GM23338 (cell line): ENCODE measurements at regions not wholly inside any gene's neighbourhood (a gene's known extent, or its start where the extent isn't known, plus 50 kb on each side); places are given as distances from the start of the nearest gene placed in this dataset.

Experiments used
- ATAC-seq: fragments of 200-7000 bp; cut with Tn5 transposase; 3 replicates; pipeline ENCODE4 v1.9.1; 2020
- DNase-seq: peaks from one replicate; pipeline ENCODE4 v3.0.0-alpha.2; 2015; ENCODE audit warnings: low spot score
- H2AFZ ChIP-seq: fragments of 200-600 bp; sonication (generic); 2 replicates; pipeline ENCODE4 v1.8.0; 2016; ENCODE audit warnings: antibody characterized with exemption, mild to moderate bottlenecking, moderate library complexity
- H3F3A ChIP-seq: fragments of 200-600 bp; sonication (generic); replicated peaks from 2 replicates; pipeline ENCODE4 v1.8.0; 2017; ENCODE audit warnings: antibody characterized with exemption, mixed run types, low read depth
- H3K27ac ChIP-seq: fragments of 200-600 bp; sonication (generic); 2 replicates; pipeline ENCODE4 v1.6.1; 2016; ENCODE audit warnings: low read depth
- H3K27me3 ChIP-seq: fragments of 200-600 bp; sonication (generic); 2 replicates; pipeline ENCODE4 v1.8.0; 2016; ENCODE audit warnings: mild to moderate bottlenecking, mixed run types, moderate library complexity; ENCODE audit not compliant: insufficient read depth
- H3K36me3 ChIP-seq: fragments of 200-600 bp; sonication (generic); 2 replicates; pipeline ENCODE4 v1.8.0; 2016; ENCODE audit warnings: mild to moderate bottlenecking; ENCODE audit not compliant: insufficient read depth
- H3K4me1 ChIP-seq: fragments of 200-600 bp; sonication (generic); 2 replicates; pipeline ENCODE4 v1.8.0; 2016; ENCODE audit warnings: mild to moderate bottlenecking, moderate library complexity; ENCODE audit not compliant: insufficient read depth
- H3K4me2 ChIP-seq: fragments of 200-600 bp; sonication (generic); 2 replicates; pipeline ENCODE4 v1.7.1; 2017; ENCODE audit warnings: mixed run types
- H3K4me3 ChIP-seq: fragments of 200-600 bp; sonication (generic); 2 replicates; pipeline ENCODE4 v1.6.1; 2016; ENCODE audit warnings: mixed run types
- H3K79me2 ChIP-seq: fragments of 200-600 bp; sonication (generic); replicated peaks from 2 replicates; pipeline ENCODE4 v1.8.0; 2017; ENCODE audit warnings: mild to moderate bottlenecking; ENCODE audit not compliant: insufficient read depth
- H3K9me2 ChIP-seq: fragments of 200-600 bp; sonication (generic); 2 replicates; pipeline ENCODE4 v1.8.0; 2017; ENCODE audit not compliant: insufficient read depth
- H4K20me1 ChIP-seq: fragments of 200-600 bp; sonication (generic); replicated peaks from 2 replicates; pipeline ENCODE4 v1.8.0; 2017; ENCODE audit warnings: mild to moderate bottlenecking; ENCODE audit not compliant: insufficient read depth
- H3K27ac Mint-ChIP-seq: 2 replicates; pipeline ENCODE4 v1.8.0; 2020; ENCODE audit warnings: inconsistent platforms, mild to moderate bottlenecking, moderate library complexity, mixed read lengths
- H3K27me3 Mint-ChIP-seq: 3 replicates; pipeline ENCODE4 v1.8.0; 2022; ENCODE audit warnings: low read depth, mild to moderate bottlenecking, moderate library complexity, mixed read lengths, inconsistent platforms; ENCODE audit not compliant: insufficient read depth, poor library complexity
- H3K36me3 Mint-ChIP-seq: 3 replicates; pipeline ENCODE4 v1.8.0; 2021; ENCODE audit warnings: low read depth, mild to moderate bottlenecking, inconsistent platforms, moderate library complexity, mixed read lengths
- H3K4me1 Mint-ChIP-seq: 3 replicates; pipeline ENCODE4 v1.8.0; 2020; ENCODE audit warnings: mild to moderate bottlenecking, inconsistent platforms, mixed read lengths
- H3K4me3 Mint-ChIP-seq: 3 replicates; pipeline ENCODE4 v1.8.0; 2021; ENCODE audit warnings: moderate library complexity, mild to moderate bottlenecking, inconsistent platforms, mixed read lengths
- H3K9me3 Mint-ChIP-seq: 3 replicates; pipeline ENCODE4 v1.8.0; 2020; ENCODE audit warnings: moderate library complexity, mild to moderate bottlenecking, inconsistent platforms, mixed read lengths
- ETS1 ChIP-seq: IDR thresholded peaks from 2 replicates; pipeline ENCODE4 v1.6.1; 2016; ENCODE audit warnings: antibody characterized with exemption
- EZH2 ChIP-seq: fragments of 200-600 bp; sonication (generic); IDR thresholded peaks from one replicate; pipeline ENCODE4 v1.8.0; 2017; ENCODE audit warnings: antibody characterized with exemption, mild to moderate bottlenecking, low read depth; ENCODE audit not compliant: unreplicated experiment
- JUNB ChIP-seq: IDR thresholded peaks from one replicate; pipeline ENCODE4 v1.6.1; 2016; ENCODE audit warnings: antibody characterized with exemption; ENCODE audit not compliant: unreplicated experiment
- NANOG ChIP-seq: IDR thresholded peaks from 2 replicates; pipeline ENCODE4 v1.6.1; 2016; ENCODE audit warnings: antibody characterized with exemption, borderline replicate concordance
- POLR2AphosphoS5 ChIP-seq: IDR thresholded peaks from 2 replicates; pipeline ENCODE4 v1.6.1; 2016; ENCODE audit warnings: antibody characterized with exemption, low read depth
- REST ChIP-seq: IDR thresholded peaks from one replicate; pipeline ENCODE4 v1.6.1; 2018; ENCODE audit warnings: antibody characterized with exemption; ENCODE audit not compliant: unreplicated experiment
- STAT1 ChIP-seq: IDR thresholded peaks from one replicate; pipeline ENCODE4 v1.6.1; 2016; ENCODE audit warnings: antibody characterized with exemption; ENCODE audit not compliant: unreplicated experiment
- ZNF114 ChIP-seq: fragments of 250-450 bp; sonication (Bioruptor Pico); IDR thresholded peaks from 2 replicates; pipeline ENCODE4 v1.5.0; 2020; ENCODE audit warnings: mild to moderate bottlenecking, moderate library complexity
- ZNF331 ChIP-seq: fragments of 250-450 bp; sonication (Bioruptor Pico); IDR thresholded peaks from 2 replicates; pipeline ENCODE4 v1.5.0; 2020; ENCODE audit warnings: low read depth, mild to moderate bottlenecking, moderate library complexity
- ZNF462 ChIP-seq: fragments of 250-450 bp; sonication (Bioruptor Pico); IDR thresholded peaks from 2 replicates; pipeline ENCODE4 v1.5.0; 2020; ENCODE audit warnings: mild to moderate bottlenecking, moderate library complexity

- H3K9me2 ChIP-seq = no peaks in the 10 kb centered on the region
- H4K20me1 ChIP-seq = no peaks in the 10 kb centered on the region
- Mint-ChIP-seq H3K27me3 (peaks cover 3% of the 10 kb centered on the region), H3K4me3 (no peak overlapping the region), H3K4me1 (peaks cover 30% of the 10 kb centered on the region), H3K36me3 (peaks cover 9% of the 10 kb centered on the region; the same call in 2 of the 3 replicates), H3K9me3 (peaks cover 3% of the 10 kb centered on the region; the same call in 1 of the 3 replicates), H3K27ac (no peak overlapping the region)
- H3K79me2 ChIP-seq = 0 out of 2 replicates have a peak, but pooled peaks cover 6% of the 10 kb centered on the region
- DNase-seq (no peak), ATAC-seq (no peak)
- no peak overlapping the region for H2AFZ ChIP-seq
- 0 out of 2 replicates have a peak overlapping the region, but pooled peaks have one; percentile 40 for H3K27ac ChIP-seq
- no peaks in the 10 kb centered on the region for H3K27me3 ChIP-seq
- TF ChIP-seq JUNB (no peak), STAT1 (no peak), ZNF331 (no peak)
- no peaks in the 10 kb centered on the region for H3K36me3 ChIP-seq
- no peak overlapping the region for H3K4me2 ChIP-seq
- H3F3A ChIP-seq = no peaks in the 10 kb centered on the region
- peaks cover 12% of the 10 kb centered on the region; the same call in 1 of the 2 replicates for H3K4me1 ChIP-seq
- no peak overlapping the region for H3K4me3 ChIP-seq
These were observed 75.4 kb upstream of the SVIL start for GRCh38 chr10:29710128-29710527.

- peaks cover 3% of the 10 kb centered on the region for H3K27me3 Mint-ChIP-seq
- H3K36me3 Mint-ChIP-seq = peaks cover 9% of the 10 kb centered on the region; the same call in 2 of the 3 replicates
- H3K79me2 ChIP-seq = 0 out of 2 replicates have a peak, but pooled peaks cover 2% of the 10 kb centered on the region
- no peaks in the 10 kb centered on the region for H3K27me3 ChIP-seq
- no peak overlapping the region for H3K4me3 ChIP-seq
- DNase-seq (peak; percentile 28), ATAC-seq (peak; percentile 64)
- H3K27ac Mint-ChIP-seq = no peak overlapping the region
- no peaks in the 10 kb centered on the region for H3K36me3 ChIP-seq
- peaks cover 12% of the 10 kb centered on the region; the same call in 1 of the 2 replicates for H3K4me1 ChIP-seq
- H3K4me2 ChIP-seq = no peak overlapping the region
- H3K9me2 ChIP-seq = no peaks in the 10 kb centered on the region
- H3K9me3 Mint-ChIP-seq = peaks cover 3% of the 10 kb centered on the region; the same call in 2 of the 3 replicates
- H3K4me3 Mint-ChIP-seq = no peak overlapping the region
- H2AFZ ChIP-seq = no peak overlapping the region
- peaks cover 30% of the 10 kb centered on the region for H3K4me1 Mint-ChIP-seq
- H4K20me1 ChIP-seq = no peaks in the 10 kb centered on the region
- no peaks in the 10 kb centered on the region for H3F3A ChIP-seq
- H3K27ac ChIP-seq = no peak overlapping the region
- TF ChIP-seq POLR2AphosphoS5 (no peak), EZH2 (no peak), ZNF462 (CRISPR knock-in tag) (no peak), ETS1 (no peak), NANOG (no peak), ZNF114 (CRISPR knock-in tag) (no peak), REST (no peak)
These were observed 74.8 kb upstream of the SVIL start for GRCh38 chr10:29709484-29710002.
